ELR (cell line): ENCODE measurements at regions not wholly inside any gene's neighbourhood (a gene's known extent, or its start where the extent isn't known, plus 50 kb on each side); places are given as distances from the start of the nearest gene placed in this dataset.

Source experiments
- DNase-seq: peaks from one replicate; pipeline ENCODE4 v3.0.0-alpha.2; 2015; ENCODE audit warnings: low read depth

GRCh38 chr2:204046145-204046544, 109.6 kb downstream of the ICOS start:
- DNase-seq = no peak

DNA sequence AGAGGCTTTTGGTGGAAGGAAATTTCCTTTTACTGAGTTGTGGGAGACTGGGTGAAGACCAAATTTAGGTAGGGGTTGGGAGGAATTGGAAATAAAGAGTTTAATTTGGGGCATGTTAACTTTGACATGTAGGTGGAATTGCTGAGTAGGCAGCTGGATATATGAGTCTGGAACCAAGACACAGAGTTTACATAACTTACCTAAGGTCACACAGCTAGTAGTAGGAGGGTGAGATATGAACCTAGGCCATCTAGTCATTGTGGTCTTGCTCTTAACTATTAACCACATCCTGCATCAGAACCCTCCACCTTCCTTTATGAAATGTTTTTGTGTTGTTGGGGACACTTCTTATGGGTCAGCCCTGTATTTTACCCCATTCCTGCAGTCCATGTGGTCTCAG, 113.1 kb downstream of the ICOS start:
- DNase-seq = no peak

- no peak for DNase-seq
These were observed 114.1 kb downstream of the ICOS start for GRCh38 chr2:204050681-204051080.

DNA sequence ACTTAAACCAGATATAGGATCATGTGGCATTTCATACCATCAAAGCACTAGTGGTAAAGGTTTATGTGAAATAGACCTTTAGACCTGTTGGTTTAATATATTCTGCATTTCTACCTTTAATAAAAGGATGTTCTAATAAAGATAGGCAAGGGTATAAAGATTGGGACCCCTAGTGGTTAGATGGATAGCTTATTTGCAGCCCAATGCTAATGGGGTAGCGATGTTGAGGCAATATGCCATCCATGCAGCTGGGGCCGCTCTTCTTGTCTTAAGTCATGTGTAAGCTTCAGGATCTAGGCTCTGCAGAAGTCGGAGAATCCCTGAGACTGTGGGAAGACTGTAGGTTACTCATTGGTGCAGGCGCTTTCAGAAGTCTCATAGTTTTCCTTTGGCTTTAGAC, 114.9 kb downstream of the ICOS start:
- DNase-seq = peak; percentile 12

DNA sequence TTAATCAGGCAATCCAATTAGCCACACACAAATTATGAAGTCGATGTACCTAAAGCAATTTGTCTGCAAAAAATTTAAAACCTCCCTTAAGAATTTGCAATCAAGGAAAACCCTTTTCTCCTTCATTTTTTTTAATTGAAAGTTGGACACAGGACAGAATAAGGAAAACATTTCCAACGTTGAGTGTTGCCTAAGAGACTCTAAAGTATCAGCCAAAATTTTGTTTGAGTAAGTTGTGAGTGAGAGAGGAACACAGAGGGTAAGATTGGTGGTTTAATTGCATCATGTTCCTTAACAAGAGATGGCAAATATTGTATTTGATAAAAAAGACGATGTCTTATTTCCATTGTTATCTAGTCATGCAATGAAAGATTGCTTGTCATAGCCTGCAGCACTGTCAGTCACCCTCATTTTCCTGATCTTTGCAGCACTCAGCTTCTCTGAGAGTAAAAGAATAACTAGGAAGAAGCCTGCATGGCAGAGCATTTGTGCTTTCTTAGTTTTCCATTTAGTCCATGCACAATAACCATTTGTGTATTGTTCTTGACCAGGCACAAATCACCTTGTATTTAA, 115.5 kb downstream of the ICOS start:
- no peak for DNase-seq

DNA sequence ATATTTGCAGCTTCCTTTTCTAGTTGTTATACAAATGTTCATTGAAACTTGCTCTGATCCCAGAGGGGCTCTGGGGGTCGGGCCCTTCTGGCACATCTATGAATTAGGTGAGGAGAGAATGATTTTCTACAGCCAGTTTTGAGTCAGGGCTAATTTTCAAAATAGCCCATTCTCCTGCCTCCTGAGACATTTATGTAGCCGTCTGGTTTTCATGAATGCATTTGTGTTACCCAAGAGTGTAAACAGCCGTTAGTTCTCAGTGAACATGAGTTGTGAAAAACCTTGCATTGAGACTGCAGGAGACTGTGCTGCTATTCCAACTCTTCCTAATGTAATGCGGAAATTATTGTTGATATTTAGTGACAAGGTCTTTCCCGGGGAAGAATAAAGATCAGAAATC, 122.5 kb downstream of the ICOS start:
- no peak for DNase-seq

GRCh38 chr2:204060841-204061240, 124.3 kb downstream of the ICOS start:
- DNase-seq = no peak

GRCh38 chr2:204061241-204061640, 124.7 kb downstream of the ICOS start:
- no peak for DNase-seq

DNA sequence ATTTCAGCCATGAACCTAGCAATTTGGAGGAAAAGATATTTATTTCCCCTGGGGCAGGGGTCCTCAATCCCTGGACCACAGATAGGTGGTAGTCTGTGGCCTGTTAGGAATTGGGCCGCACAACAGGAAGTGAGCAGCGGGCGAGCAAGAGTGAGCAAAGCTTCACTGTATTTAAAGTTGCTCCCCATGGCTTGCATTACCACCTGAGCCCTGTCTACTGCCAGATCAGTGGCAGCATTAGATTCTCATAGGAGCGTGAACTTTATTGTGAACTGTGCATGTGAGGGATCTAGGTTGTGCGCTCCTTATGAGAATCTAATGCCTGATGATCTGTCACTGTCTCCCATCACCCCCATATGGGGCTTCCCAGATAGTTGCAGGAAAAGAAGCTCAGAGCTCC, 127.6 kb downstream of the ICOS start:
- no peak for DNase-seq

- DNase-seq = no peak
These were observed 129.0 kb downstream of the ICOS start for GRCh38 chr2:204065566-204065965.

GRCh38 chr2:204066051-204066450, 129.5 kb downstream of the ICOS start:
- DNase-seq = no peak

GRCh38 chr2:204069804-204070203, 133.2 kb downstream of the ICOS start:
- no peak for DNase-seq

DNA sequence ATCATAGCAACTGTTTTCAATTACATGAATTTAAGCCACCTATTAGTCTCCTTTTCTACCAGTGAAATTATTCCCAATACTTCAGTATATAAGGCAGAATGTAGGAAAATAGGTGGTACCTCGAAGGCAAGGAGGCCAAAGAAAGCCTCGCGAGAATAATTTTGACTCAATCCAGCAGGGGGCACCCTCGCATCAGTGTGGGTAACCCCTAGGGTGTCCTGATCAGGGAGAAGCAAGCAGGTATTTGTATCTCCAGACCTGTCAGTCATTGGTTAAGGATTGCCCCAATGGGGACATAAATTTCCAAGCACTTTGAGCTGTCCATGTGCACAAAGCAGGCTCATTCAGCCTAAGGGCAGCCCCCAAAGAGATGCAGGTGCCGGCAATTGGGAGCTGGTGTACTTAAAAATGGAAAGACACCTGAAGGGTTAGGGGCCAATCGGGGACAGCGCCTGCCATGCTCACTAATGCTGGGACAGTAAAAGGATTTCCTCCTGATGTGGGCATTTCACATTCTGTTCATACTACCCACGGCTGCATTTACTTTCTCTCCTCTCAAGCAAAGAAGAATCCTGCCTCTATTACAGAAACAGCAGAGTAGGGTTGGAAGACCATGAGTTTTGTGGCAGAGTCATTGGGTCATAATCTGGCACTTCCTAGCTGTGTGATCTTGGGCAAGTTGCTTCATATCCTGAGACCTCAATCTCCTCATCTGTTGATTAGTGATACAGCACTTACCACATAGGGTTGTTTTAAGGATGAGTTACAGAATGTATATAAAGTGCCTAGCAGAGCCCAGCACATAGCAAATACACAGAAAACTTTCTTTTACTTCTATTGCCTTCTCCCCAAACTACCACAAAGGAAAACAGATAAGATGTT, 136.1 kb downstream of the ICOS start:
- peak; percentile 22 for DNase-seq

- DNase-seq = no peak
These were observed 137.9 kb downstream of the ICOS start for GRCh38 chr2:204074456-204074855.

GRCh38 chr2:204078003-204078698, 141.6 kb downstream of the ICOS start:
- DNase-seq = no peak

DNA sequence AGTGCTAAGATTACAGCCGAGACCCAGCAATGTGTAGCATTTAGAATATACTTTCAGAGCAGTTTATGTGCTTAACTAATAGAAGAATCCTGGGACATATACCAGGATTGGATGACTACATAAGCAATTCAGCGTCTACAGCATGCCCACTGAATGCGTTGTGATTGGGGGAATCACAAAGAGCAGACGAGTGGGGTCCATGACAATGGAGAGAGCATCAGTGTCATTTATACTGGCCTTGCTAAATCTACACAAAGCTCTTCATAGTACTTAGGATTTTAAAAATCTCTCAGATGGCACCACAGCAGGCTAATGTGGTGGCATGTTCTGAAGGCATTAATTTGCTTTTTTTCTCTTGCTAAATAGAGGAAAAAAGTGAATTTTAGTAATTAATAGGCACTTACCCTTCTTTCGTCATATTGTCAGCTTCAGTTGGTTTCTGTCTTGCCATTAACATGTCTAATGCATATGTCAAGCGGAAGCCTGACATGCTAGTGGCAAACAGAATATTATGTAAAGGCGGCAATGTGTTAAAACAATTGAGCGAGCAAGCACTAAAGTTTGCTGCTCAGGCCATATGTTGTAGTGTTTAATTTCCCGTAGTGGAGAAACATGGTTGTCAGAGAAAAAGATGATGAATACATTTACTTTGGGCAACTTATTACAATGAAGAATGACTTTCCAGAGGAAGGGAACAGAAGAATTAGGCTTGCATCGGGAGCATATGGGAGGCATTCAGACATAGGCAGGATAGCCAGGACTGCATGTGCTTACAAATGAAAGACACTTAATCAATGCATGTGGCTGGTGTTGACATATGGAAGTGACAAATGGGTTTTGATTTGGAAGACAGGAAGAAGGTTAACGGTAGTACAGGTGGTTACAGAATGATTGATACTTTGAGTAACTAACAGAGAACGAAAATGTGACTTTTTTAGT, 145.2 kb downstream of the ICOS start:
- DNase-seq = no peak

DNA sequence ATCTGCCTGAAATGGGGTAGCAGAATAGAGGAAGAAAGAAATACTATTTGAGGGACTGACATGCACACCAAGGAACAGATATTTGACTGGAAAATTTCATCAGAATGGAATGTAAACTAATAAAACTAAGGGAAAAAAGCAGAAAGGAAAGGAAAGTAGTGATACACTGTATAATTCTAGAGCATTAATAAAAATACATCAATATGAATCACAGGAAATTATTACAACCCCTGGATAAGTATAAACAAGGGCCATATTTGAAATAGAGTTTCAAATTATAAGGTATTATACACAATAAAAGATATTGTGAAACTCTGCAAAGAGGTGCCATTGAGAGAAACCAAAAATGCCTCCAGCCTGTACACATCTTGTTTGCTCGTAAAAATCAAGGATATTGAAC, 149.6 kb downstream of the ICOS start:
- no peak for DNase-seq

DNA sequence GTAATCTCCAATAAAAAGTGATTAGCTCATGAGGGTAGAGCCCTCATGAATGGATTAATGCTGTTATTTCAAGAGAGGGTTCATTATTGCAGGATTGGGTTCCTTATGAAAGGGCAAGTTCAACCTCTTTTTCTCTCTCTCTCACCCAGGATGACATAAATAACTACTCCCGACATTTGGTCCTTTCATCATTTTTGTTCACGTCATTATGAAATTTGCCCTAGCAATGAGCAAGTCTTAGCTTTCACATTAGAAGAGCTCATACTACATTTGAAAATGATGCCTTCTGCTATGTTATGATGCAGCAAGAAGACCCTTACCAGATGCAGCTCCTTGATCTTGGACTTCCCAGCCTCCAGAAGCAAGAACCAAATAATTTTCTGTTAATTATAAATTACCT, 152.5 kb downstream of the ICOS start:
- no peak for DNase-seq

DNA sequence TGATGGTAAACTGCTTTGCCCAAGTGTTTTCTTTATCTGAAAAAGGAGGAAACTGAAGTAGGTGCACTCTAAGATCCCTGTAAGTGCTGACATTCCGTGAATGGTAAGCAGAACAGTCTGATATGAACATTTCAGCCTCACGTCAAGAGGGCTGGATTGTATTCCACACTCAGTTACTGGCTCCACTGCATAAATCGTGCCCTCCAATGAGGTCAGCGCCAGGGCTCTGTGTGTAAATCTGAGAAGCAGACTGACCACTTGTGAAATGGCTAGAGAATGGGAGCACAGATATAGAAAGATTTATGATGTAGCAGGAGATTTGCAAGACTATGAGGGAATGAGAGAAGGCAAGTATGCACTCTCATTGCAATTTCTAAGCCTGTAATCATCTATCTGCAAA, 153.0 kb downstream of the ICOS start:
- no peak for DNase-seq

DNA sequence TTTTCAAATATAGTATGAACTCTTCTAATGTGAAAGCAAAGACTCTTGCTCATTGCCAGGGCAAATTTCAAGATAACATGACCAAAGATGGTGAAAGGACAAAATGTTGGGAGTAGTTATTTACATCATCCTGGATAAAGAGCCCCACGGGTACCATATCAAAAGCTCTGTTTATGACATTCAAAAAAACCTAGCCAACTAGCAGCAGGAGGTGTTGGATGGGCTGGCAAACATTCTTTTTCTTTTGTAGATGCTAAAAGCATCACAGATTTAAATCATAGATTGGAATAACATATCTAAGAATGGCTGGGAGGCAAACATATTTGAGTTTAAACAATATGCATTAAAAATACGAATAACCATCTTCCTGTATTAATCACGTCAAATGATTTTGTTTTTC, 153.5 kb downstream of the ICOS start:
- no peak for DNase-seq

- DNase-seq = no peak
These were observed 168.2 kb downstream of the ICOS start for GRCh38 chr2:204104811-204105210.

GRCh38 chr2:204108330-204108751, 171.8 kb downstream of the ICOS start:
- DNase-seq = peak; percentile 27
